NCI-H2196 (cell line): ENCODE measurements at regions not wholly inside any gene's neighbourhood (a gene's known extent, or its start where the extent isn't known, plus 50 kb on each side); places are given as distances from the start of the nearest gene placed in this dataset.
"Not testable (repeated sequence)": the region's sequence is repeated elsewhere in the genome, so short reads cannot be mapped to it uniquely, and the experiment has no call there.

Experiments used
- DNase-seq: peaks from one replicate; lab custom pipeline; 2025; ENCODE audit not compliant: unreplicated experiment; lab: John Stamatoyannopoulos, UW

DNA sequence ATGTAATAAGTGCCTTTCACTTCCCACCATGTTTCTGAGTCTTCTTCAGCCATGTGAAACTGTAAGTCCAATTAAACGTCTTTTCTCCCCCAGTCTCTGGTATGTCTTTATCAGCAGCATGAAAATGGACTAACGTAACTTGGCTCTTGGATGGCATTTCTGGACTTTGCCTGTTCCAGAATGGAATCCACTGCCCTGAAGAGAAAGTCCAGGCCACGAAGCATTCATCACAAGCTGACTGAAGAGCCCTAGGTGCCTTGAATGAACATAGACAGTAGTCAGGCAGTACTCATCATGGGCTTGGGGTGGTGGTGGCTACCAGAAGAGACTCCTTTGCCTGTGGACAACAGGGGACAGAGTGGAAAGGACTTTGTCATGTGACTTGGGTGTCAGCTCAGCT is 1505.0 kb downstream of the SI start:
- DNase-seq, result no peak

DNA sequence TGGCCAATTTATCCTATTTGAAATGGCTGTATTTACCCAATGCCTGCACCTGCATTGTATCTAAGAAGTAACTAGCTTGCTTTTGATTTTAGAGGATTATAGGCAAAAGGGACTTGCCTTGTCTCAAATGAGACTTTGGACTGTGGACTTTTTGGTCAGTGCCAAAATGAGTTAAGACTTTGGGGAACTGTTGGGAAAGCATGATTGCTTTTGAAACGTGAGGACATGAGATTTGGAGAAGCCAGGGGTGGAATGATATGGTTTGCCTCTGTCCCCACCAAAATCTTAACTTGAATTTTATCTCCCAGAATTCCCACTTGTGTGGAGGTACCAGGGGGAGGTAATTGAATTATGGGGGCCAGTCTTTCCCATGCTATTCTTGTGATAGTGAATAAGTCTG is 1505.4 kb downstream of the SI start:
- no peak for DNase-seq

DNA sequence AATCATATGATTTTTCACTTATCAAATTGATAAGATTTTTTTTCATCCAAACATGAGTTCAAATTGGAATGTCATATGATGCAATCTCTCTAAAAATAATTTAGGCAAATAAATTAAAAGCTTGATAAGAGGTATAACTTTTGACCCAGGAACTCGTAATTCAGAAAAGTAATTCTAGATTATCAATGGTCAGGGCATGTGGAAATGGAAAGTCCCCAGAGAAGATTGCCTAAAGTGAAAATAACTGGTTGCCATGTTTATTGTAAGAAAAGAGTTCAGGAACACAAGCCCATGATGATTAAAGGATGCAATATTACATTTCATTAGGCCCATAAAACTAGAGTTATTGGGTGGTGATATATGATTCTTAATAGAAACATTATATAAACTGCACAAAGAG is 1514.8 kb downstream of the SI start:
- DNase-seq, result no peak

DNA sequence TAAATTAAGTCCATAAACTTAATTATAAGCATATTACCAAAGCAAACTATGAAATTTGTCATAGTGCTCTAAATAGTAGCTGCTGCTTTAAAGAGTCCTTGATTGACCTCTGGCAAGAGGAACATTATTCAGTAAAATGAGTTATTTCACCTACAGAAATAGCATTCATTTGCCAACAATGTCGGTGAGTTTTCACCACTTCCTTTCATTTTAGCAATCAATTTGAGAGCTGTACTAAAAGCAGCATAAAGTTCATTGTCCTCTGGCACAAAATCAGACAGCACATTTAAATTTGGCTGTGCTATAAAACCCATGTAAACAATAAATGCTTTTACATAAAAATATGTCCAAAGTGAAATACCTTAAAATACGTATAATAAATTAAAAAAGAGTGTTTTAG is 1515.7 kb downstream of the SI start:
- no peak for DNase-seq

DNA sequence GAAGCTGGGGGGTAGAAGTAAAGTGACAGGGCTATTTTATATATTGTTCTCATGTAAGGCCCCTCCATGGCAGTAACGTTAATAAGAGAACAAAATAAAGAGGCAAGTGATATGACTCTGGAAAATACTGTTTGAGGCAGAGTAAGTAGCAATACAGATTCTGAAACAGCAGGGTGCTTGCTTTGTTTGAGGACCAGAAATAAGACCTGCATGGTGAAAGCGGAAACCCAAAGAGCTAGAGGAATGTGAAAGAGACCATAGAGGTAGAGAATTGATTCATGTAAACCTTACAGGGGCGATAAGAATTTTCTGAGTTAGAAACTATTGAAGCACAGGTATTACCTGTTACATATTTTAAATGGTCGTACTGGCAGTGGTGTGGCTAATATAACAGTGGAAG is 1517.1 kb downstream of the SI start:
- no peak for DNase-seq

DNA sequence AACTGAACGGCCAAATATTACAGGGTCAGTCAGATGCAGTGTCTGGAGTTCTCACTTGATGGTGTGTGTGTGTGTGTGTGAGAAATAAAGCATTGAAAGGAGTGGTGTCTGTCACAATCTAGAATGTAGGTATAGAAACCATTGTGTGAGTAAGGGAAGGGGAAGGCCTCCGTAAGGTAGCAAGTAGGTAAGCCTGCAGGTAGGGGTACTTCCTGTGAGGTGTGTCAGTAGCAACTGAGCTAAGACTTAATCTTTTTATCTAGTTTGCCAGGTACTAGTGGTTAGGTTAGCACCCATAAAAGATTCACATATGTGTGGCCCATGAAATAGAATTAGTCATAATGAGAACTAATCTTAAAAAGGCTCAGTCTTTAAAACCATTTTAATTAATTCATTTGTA is 1517.8 kb downstream of the SI start:
- no peak for DNase-seq

DNA sequence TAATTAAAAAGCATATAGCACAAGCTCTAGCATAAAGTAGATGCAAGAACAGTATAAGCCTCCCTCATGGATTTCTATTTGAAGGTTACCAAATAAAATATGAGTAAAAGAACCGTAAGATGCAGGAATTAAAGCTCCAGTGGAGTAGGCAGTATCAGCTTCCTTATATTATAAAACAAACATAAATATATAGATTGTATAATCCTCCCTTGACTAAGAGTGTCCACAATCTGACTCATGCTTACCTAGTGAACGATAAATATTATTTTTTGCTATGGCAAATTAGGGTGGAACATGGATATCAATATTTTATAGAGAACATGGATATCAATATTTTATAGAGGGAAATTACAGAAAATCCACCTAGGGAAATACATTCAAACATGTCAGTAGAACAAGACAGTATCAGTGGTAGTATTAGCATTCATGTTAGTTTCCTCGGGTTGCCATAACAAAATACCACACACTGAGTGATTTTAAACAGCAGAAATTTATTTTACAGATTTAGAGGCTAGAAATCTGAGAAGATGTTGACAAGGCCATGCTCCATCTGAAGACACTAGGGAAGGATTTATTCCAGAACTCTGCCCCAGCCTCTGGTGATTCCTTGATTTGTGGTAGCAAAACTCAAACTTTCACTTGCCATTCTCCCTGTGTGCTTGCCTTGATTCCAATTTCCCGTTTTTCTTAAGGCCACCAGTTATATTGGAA is 1521.3 kb downstream of the SI start:
- no peak for DNase-seq

DNA sequence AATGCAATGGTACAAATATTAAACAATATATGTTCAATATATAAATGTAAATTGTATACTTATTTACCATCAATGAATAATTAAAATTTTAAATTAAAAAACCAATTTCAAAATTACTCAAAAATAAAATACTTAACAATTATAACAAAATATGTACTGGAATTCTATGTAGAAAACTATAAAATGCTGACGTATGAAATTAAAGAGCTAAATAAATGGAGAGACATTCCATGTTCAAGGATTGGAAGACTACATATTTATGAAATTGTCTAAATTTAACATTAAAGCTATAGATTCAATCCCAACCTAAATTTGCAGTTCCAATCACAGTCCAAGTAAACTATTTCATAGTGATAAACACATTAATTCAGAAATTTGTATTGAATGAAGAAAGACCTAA is 1522.4 kb downstream of the SI start:
- no peak for DNase-seq

DNA sequence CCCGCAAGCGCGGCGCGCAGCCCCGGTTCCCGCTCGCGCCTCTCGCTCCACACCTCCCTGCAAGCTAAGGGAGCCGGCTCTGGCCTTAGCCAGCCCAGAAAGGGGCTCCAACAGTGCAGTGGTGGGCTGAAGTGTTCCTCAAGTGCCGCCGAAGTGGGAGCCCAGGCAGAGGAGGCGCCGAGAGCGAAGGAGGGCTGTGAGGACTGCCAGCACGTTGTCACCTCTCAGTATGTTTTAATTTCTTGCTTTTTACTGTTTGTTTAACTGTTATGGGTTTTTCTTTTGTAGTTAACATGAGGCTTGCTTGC is 1525.7 kb downstream of the SI start:
- no peak for DNase-seq

DNA sequence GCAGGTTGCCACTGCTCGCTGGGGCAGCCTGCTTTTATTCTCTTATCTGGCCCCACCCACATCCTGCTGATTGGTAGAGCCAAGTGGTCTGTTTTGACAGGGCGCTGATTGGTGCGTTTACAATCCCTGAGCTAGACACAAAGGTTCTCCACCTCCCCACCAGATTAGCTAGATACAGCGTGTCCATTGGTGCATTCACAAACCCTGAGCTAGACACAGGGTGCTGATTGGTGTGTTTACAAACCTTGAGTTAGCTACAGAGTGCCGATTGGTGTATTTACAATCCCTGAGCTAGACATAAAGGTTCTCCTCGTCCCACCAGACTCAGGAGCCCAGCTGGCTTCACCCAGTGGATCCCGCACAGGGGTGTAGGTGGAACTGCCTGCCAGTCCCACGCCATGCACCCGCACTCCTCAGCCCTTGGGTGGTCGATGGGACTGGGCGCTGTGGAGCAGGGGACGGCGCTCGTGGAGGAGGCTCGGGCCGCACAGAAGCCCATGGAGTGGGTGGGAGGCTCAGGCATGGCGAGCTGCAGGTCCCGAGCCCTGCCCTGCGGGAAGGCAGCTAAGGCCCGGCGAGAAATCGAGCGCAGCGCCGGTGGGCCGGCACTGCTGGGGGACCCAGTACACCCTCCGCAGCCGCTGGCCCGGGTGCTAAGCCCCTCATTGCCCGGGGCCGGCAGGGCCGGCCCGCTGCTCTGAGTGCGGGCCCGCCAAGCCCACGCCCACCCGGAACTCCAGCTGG is 1526.2 kb downstream of the SI start:
- not testable (repeated sequence) for DNase-seq

DNA sequence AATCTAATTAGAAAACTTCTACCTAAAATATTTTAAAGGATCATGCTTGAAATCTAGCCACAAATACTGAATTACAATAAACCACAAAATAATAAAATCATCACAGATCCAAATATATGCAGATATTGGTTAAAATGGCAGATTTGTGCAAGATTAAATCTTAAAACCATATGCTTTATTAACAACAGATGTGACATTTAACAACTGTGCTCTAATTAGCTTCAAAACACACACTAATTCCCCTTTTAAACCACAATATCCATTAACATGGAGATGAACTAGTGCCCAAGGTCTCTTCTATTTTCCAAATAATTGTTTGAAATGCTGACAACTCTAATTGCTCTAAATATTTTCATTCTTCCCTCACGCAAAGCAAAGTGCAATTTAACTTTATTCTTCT is 1530.3 kb downstream of the SI start:
- DNase-seq, result no peak

DNA sequence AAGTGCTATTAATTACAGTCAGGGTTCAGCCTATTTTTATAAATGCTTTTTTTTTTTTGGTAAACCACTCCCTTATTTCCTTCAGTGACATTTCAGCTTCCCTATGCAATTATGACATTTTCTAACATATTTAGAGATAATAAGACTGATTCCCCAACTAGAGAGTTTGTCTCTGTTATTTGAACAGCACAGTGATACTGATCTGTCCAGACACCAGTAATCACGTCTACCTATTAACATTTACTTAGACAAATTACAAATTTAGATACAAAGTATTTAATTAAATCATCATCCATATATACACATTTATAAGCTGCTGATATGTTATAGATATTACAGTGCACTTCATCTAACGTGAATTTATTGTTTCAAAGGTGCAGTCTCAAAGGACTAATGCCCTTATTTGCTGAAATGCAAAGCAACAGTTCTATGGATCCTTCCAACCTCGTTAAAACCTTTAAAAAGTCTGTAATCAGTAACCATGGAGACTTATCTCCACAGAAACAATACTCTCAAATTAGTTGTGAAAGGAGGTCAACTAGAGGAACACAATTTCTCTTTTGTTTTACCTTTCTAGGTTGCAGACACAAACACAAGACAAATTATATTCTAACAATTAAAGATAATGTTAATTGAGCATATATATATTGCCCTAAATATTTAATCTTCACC is 1531.1 kb downstream of the SI start:
- DNase-seq, result no peak

DNA sequence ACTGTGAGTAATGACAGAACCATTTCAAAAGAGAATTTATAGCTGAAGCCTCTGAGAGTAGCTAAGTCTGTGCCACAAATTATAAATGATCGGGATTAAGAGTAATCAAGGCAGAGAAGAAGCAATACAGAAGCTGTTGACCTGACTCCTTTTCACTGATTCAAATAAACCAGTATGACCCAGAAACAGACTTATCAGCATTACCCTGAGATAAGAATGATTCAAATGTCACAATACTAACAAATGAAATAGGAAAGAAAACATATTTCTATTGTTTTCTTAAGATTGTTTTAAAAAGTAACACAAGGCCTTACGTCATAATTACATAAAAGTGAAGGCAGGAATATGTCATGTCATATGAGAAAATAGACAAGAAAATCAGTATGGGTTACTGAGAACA is 1534.6 kb downstream of the SI start:
- no peak for DNase-seq

DNA sequence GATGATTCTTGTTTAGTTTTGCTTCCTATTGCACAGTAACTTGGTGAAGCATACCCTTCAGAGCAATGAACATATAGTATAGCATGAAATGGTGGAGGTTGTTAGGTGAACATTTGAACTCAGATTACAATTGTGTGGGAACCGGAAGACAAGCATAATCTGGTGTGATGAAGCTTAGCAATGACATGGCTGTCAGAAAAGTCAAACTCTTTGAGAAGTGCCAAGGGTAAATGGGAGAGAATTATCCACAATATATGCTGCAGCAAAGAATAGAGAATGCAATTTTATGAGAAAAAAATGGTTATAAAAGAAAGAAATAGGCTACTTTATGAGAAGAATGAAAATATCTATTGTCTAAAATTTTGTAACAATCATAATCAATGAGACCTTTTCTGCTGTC is 1536.7 kb downstream of the SI start:
- no peak for DNase-seq

DNA sequence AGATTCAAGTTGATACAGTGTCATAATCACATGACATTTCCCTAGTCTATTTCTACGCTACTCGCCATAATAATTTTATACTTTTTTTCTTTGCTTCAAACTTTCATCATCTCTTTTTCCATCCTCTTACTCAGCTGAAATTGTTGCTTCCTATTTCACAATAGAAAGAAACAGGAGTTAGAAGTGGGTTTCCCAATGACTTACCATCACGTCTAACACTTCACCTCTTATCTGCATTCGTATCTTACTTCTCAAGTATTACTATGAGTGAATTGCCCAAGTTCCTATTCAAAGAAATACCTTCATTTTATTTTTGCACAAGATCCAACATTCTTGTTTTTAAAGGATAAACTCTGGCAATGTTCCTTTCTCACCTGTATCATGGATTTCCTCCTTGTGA is 1539.9 kb downstream of the SI start:
- no peak for DNase-seq

DNA sequence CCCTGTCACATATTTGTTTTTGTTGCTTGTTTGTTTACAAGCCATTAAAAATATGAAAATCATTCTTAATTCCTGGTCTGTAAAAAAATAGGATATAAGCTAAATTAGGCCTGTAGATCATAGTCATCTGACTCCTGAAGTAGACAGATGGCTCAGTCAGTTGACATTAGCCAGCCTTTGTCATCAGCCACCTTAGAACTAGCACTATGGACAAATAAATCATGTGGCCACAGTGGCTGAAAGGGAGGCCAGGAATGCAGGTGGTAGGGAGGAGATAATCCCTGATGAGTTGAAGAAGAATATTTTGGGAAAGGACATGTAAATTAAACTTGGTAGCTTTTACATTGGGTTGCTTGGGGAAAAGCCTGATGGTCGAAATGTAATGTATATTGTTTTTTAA is 1544.9 kb downstream of the SI start:
- no peak for DNase-seq

DNA sequence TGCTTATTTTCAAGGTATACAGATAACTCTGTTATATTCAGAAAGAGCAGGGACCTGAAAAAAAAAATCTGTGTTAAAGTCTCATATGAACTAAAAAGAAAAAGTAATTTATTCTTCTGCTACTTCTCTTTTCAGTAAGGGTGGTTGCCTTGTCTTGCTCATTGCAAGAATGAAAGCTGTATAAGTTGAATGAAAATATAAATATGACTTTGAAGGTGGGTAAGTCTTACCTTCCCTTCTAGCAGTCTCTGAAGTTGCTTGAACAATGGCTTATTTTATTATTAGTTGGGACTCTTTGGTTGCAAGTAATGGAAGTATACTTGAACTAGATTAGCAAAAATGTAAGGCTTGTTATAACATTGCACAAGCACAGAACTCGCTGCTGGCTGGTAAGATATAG is 1554.9 kb downstream of the SI start:
- no peak for DNase-seq

DNA sequence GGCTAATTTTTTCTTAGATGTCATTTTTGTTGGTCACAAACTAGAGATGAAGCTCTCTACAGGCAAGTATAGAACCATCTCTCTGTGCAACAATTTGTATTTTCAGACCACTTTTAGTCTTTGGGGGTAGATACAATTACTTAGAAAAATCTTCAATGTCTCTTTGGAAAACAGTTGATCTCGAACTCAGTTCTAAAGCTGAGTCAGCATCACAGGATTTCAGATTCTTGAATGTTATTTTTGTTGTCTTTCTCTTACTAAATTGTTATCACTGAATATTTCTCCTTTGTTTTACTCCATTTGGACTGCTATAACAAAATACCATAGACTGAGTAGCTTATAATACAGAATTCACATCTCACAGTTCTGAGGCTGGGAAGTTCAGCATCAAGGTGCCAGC is 1557.0 kb downstream of the SI start:
- no peak for DNase-seq

DNA sequence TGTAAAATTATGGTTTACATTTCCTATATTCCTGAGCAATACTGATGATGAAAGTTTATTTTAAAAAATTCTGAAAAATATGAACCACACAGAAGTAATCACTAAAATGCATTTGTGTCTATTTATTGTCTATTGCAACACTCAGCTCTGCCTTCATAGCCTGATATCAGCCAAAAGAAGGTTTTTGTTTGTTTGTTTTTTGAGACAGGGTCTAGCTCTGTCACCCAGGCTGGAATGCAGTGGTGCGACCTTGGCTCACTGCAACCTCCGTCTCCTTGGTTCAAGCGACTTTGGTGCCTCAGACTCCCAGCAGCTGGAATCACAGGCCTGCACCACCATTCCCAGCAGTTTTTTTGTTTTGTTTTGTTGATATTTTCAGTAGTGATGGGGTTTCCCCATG is 1560.2 kb downstream of the SI start:
- no peak for DNase-seq

DNA sequence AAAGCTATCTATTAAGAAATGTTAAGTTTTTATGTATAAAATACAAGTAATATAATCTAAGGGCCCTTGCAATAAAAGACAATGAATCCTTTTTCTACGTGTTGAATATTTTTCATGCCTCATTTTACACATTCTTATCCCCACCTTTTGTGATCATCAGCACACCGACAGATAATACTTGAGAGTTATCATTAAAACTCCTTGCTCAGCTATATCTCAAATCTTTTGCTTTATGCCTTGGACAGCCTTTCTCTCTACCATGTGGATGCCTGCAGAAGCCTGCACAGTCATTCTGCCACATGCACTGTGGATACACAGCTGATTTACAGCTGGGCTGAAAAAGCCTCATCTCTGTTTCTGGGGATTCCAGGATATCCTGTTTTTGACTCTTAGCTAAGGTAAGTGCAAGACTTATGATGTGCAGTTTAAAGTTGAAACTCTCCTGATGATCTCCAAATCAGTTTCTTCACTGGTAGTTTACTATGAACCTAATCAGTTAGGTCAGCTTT is 1565.1 kb downstream of the SI start:
- no peak for DNase-seq

DNA sequence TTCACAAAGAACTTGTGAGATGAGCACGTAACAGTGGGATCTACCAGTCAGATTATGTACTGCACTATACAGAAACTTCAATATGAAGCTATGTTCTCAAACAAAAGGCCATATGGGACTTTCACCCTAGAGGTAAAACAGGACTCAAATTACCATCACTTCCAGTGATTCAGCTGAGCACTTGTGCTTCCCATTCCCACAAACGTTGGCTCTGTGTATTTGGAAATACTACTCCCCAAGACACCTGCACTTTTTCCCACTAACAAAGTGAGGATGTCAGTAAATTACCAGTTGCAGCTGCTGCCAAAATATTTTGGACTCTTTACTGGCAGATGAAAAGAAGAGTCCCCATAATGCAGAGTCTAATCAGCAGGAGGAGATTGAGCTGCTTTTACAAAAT is 1570.1 kb downstream of the SI start:
- DNase-seq, result no peak

DNA sequence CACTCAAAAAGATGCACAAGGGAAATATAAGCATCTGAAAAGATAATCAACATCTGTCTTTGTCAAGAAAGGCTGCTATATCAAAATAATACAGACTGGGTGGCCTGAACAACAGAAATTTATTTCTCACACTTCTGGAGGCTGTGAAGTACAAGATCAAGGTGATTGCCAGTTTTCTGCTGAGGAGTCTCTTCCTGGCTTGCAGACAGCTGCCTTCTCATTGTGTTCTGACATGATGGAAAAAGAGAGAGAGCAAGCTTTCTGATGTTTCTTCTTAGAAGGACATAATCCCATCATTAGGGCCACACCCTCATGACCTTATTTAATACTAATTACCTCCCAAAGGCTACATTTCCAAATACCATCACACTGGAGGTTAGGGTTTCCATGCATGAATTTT is 1573.3 kb downstream of the SI start:
- no peak for DNase-seq
